ENCODE measurements at regions not wholly inside any gene's neighbourhood (a gene's known extent, or its start where the extent isn't known, plus 50 kb on each side); places are given as distances from the start of the nearest gene placed in this dataset.

- no peak for TF ChIP-seq CTCF (IDR thresholded peaks at IDR 0.05)
- no peak for TF ChIP-seq EZH2 (IDR thresholded peaks at IDR 0.05; ENCODE audit: borderline replicate concordance, insufficient read depth, low read depth, low read length, poor library complexity, severe bottlenecking)
Observed at GRCh38 chr5:167205881-167206280, 1085.6 kb upstream of the WWC1 start.
